IPS-18c (cell line): ENCODE measurements at regions not wholly inside any gene's neighbourhood (a gene's known extent, or its start where the extent isn't known, plus 50 kb on each side); places are given as distances from the start of the nearest gene placed in this dataset.
"Not testable (repeated sequence)": the region's sequence is repeated elsewhere in the genome, so short reads cannot be mapped to it uniquely, and the experiment has no call there.

ENCODE experiments used
- H3K4me3 ChIP-seq: 2 replicates; pipeline ENCODE4 v1.7.0; 2013; ENCODE audit warnings: low read depth, mild to moderate bottlenecking, low read length, moderate library complexity; ENCODE audit not compliant: insufficient read depth
- H3K9me3 ChIP-seq: one replicate; pipeline ENCODE4 v1.6.1; 2013; ENCODE audit warnings: mild to moderate bottlenecking, low read length, moderate library complexity; ENCODE audit not compliant: control insufficient read depth, insufficient read depth

- H3K9me3 ChIP-seq: not testable (repeated sequence)
Measured at GRCh38 chr2:87569689-87570397, 178.0 kb upstream of the PLGLB2 start.

DNA sequence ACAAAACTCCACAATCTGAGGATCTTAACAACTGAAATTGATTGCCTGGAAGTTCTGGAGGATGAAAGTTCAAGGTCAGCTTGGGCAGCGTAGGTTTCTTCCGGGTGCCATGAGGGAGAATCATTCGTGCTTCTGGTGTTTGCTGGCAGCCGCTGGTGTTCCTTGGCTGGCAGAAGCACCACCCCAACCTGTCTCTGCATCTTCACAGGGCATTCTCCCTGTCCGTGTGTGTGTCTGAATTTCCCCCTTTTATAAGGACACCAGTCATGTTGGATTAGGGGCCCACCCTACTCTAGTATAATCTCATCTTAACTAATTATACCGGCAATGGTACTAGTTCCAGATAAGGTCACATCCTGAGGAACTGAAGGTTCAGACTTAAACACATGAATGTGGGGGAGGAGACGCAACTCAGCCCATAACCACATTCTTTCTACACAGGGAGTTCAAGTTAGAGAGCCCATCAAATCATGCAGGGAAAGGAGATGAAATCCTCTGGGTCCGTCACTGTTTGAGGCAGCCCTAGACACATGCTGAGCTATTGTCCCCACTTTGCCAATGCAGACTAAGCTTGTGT lies 175.9 kb upstream of the PLGLB2 start:
- H3K4me3 ChIP-seq, H3K9me3 ChIP-seq: not testable (repeated sequence)

More at GRCh38 chr2:87569689-87570397, 178.0 kb upstream of the PLGLB2 start:
- not testable (repeated sequence) for H3K4me3 ChIP-seq

DNA sequence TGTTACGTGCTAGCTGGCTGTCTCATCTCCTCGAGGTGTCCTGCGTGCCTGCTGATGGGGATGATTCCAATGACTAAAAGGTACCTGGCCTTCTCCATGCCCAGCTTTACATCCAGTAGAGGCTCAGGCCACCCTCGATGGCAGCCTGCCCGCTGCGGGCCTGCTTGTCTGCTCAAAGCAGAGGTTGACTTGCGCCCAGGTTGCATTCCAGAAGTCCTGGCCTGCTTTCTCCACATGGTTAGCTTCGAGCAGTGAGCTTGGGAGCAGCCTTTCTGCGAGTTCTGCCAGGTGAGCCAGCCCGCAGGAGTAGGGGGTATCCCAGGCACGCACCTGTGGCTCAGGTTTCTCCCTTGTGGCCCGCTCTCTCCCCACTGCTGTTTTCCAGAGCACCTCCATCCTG lies 175.0 kb upstream of the PLGLB2 start:
- H3K4me3 ChIP-seq, H3K9me3 ChIP-seq: not testable (repeated sequence)

DNA sequence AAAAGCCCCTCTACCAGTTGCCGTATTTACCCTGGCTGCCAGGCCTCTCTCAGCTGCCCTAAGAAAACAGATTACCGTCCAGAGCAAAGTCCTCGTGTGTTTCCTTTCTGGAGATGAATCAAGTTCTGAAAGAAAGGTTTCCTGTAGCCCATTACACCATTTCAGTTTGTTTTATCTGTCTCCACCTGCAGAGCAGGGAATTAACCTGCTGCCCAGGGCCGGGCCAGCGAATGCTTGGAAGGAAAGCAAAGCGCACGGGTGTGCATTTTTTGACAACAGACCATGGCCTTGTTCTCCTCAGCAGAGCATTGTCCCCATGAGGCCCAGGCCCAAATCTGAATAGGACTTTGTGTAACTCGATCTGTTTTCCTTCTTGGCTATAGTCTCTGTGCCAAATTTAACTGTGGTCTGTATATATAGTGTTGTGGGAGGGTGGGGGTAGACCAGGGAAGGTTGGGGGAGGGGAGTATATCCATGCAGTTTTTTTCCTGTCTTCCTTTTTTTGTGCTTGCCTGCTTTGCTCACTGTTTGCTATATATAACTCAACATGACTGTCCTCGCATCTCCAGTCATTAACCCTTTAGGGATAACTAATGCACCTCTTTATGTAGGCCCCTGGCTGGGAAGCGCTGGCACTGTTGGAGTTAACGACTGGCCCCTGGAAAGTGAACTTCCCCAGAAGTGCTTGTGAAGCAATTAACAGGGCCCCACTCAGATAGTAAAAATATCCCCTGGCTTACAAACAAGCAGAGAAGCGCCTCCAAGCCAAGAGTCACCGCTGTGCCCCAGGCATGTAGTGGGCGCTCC lies 174.3 kb upstream of the PLGLB2 start:
- H3K9me3 ChIP-seq, H3K4me3 ChIP-seq: not testable (repeated sequence)

- not testable (repeated sequence) for H3K4me3 ChIP-seq, H3K9me3 ChIP-seq
Measured at GRCh38 chr2:87574193-87575119, 173.4 kb upstream of the PLGLB2 start.

DNA sequence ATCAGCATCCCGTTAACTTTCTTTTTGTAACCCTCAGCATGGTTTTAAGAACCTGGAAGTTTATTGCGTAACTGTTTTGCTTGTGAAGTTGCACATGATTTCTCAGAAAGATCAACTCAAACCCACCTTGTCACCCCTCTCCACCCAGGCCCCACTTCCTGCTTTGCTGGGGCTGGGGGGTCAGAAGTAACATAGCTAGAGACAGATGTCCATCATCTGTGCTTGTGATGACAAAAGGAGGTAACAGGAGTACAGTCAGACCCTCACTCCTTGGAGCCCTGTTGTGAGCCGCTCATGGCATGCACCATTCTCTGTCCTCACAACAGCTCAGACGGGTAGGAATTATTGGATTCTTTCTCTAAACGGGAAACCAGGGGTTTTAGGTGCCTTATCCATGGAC lies 172.7 kb upstream of the PLGLB2 start:
- not testable (repeated sequence) for H3K9me3 ChIP-seq, H3K4me3 ChIP-seq

- not testable (repeated sequence) for H3K9me3 ChIP-seq, H3K4me3 ChIP-seq
Measured at GRCh38 chr2:87577358-87577757, 170.5 kb upstream of the PLGLB2 start.

DNA sequence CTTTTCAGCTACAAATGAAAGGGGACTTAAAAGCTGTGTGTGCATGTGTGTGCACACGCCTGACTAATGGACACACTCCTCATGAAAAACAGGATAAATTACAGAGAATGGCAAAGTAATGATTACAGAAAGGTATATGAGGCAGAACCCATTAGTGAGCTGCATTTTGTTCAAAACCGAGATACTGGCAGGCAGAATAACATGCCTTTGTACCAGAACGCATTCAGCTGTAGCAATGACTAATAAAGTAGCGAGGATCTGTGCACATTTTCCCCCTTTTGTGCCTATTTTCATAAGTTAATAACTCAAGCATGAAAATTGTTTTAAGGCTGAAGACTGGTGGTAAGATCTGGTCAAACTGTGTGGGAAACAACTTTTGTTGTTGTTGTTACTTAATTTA lies 165.7 kb upstream of the PLGLB2 start:
- not testable (repeated sequence) for H3K9me3 ChIP-seq, H3K4me3 ChIP-seq

GRCh38 chr2:87582579-87582978 lies 165.3 kb upstream of the PLGLB2 start:
- H3K9me3 ChIP-seq, H3K4me3 ChIP-seq: not testable (repeated sequence)

GRCh38 chr2:87583370-87583769 lies 164.5 kb upstream of the PLGLB2 start:
- not testable (repeated sequence) for H3K4me3 ChIP-seq, H3K9me3 ChIP-seq

- not testable (repeated sequence) for H3K4me3 ChIP-seq, H3K9me3 ChIP-seq
Measured at GRCh38 chr2:87583803-87584202, 164.1 kb upstream of the PLGLB2 start.

GRCh38 chr2:87584268-87584906 lies 163.5 kb upstream of the PLGLB2 start:
- H3K4me3 ChIP-seq, H3K9me3 ChIP-seq: not testable (repeated sequence)

DNA sequence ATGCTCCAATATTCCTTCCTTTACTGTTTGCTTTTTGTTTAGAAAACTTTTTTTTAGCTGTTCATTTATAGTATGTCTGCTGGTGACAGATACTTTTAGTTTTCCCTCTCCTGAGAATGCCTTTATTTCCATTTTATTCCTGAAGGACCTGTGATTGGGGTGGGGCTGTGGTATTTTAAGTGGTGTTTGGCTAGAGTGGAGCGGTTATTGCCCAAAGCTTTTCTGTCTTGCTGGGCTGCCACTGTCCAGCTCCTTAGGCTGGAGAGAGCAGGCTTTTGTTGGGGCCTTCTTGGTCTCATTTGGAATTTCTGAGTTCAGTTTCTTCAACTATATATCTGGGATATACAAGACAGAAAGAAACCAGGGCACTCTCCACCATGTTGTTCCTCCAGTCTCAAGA lies 160.0 kb upstream of the PLGLB2 start:
- not testable (repeated sequence) for H3K9me3 ChIP-seq, H3K4me3 ChIP-seq

- not testable (repeated sequence) for H3K4me3 ChIP-seq, H3K9me3 ChIP-seq
Measured at GRCh38 chr2:87592974-87593373, 154.9 kb upstream of the PLGLB2 start.

GRCh38 chr2:87593784-87594610 lies 153.9 kb upstream of the PLGLB2 start:
- H3K4me3 ChIP-seq, H3K9me3 ChIP-seq: not testable (repeated sequence)

DNA sequence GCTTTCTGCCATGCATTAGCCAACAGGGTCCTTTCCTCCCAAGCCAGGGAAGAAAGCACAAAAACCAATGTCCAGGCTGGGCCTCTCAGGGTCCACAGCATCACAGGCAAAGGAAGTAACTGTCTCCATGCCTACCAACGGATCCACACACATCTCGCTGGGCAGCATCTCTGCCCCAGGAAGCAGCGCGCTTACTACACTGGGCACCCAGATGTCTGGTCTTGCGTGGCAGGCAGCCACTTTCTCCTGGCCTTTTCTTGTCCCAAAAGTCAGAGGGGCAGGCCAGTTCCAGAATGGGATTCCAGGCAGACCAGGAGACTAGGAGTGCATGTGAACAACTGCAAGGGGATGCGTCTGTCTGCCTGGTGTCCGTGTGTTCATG lies 153.3 kb upstream of the PLGLB2 start:
- H3K4me3 ChIP-seq, H3K9me3 ChIP-seq: not testable (repeated sequence)
